HG02763 (cell line): ENCODE measurements at regions not wholly inside any gene's neighbourhood (a gene's known extent, or its start where the extent isn't known, plus 50 kb on each side); places are given as distances from the start of the nearest gene placed in this dataset.
"Not testable (repeated sequence)": the region's sequence is repeated elsewhere in the genome, so short reads cannot be mapped to it uniquely, and the experiment has no call there.

Experiments
- ATAC-seq: cut with Tn5 transposase; IDR thresholded peaks from one replicate; pipeline ENCODE4 v1.9.1; 2021; ENCODE audit warnings: mild to moderate bottlenecking, moderate library complexity; ENCODE audit not compliant: unreplicated experiment

GRCh38 chr1:166685891-166686290 lies 153.4 kb upstream of the POGK start:
- not testable (repeated sequence) for ATAC-seq

- ATAC-seq, result not testable (repeated sequence)
These were observed 148.7 kb upstream of the POGK start for GRCh38 chr1:166690596-166690995.

GRCh38 chr1:166691476-166691875 lies 147.8 kb upstream of the POGK start:
- no peak for ATAC-seq

GRCh38 chr1:166692346-166692745 lies 146.9 kb upstream of the POGK start:
- no peak for ATAC-seq

GRCh38 chr1:166693158-166693557 lies 146.1 kb upstream of the POGK start:
- no peak for ATAC-seq

- no peak for ATAC-seq
These were observed 145.5 kb upstream of the POGK start for GRCh38 chr1:166693673-166694297.

GRCh38 chr1:166695115-166695514 lies 144.2 kb upstream of the POGK start:
- ATAC-seq, result no peak

GRCh38 chr1:166695834-166696233 lies 143.4 kb upstream of the POGK start:
- not testable (repeated sequence) for ATAC-seq

GRCh38 chr1:166698771-166699170 lies 140.5 kb upstream of the POGK start:
- ATAC-seq, result no peak

GRCh38 chr1:166699613-166700012 lies 139.7 kb upstream of the POGK start:
- ATAC-seq, result no peak

- no peak for ATAC-seq
These were observed 138.6 kb upstream of the POGK start for GRCh38 chr1:166700696-166701095.

- no peak for ATAC-seq
These were observed 137.6 kb upstream of the POGK start for GRCh38 chr1:166701603-166702100.

- no peak for ATAC-seq
These were observed 136.1 kb upstream of the POGK start for GRCh38 chr1:166703141-166703540.

GRCh38 chr1:166703726-166704462 lies 135.4 kb upstream of the POGK start:
- no peak for ATAC-seq

GRCh38 chr1:166705376-166706289 lies 133.6 kb upstream of the POGK start:
- ATAC-seq, result no peak

- ATAC-seq, result no peak
These were observed 122.7 kb upstream of the POGK start for GRCh38 chr1:166716620-166717019.

GRCh38 chr1:166721145-166721544 lies 118.1 kb upstream of the POGK start:
- ATAC-seq, result no peak

- ATAC-seq, result no peak
These were observed 108.9 kb upstream of the POGK start for GRCh38 chr1:166730299-166730888.

GRCh38 chr1:166738140-166738539 lies 101.1 kb upstream of the POGK start:
- ATAC-seq, result no peak

- no peak for ATAC-seq
These were observed 100.4 kb upstream of the POGK start for GRCh38 chr1:166738873-166739272.

GRCh38 chr1:166740668-166741276 lies 98.5 kb upstream of the POGK start:
- no peak for ATAC-seq
